HEK293 (cell line): ENCODE measurements at regions not wholly inside any gene's neighbourhood (a gene's known extent, or its start where the extent isn't known, plus 50 kb on each side); places are given as distances from the start of the nearest gene placed in this dataset.

Source experiments
- CTCF ChIP-seq: fragments of 450-650 bp; formaldehyde crosslinking; IDR thresholded peaks from 2 replicates; pipeline ENCODE4 v1.5.1; 2016; ENCODE audit warnings: missing biosample characterization, missing genetic modification characterization
- HOXD13 ChIP-seq: sonication (generic); formaldehyde crosslinking; IDR thresholded peaks from 2 replicates; pipeline ENCODE4 v1.8.0; 2022; ENCODE audit warnings: missing genetic modification reagents, borderline replicate concordance
- PRDM4 ChIP-seq: fragments of 450-650 bp; formaldehyde crosslinking; IDR thresholded peaks from 2 replicates; pipeline ENCODE4 v1.5.1; 2017; ENCODE audit warnings: missing biosample characterization, missing genetic modification characterization
- SETDB1 ChIP-seq: IDR thresholded peaks from one replicate; pipeline ENCODE4 v1.6.1; 2017; ENCODE audit warnings: mild to moderate bottlenecking, low read length, moderate library complexity, mixed read lengths; ENCODE audit not compliant: insufficient read length
- TRIM28 ChIP-seq: IDR thresholded peaks from 2 replicates; pipeline ENCODE4 v1.6.1; 2011; ENCODE audit warnings: low read length, control low read depth, borderline replicate concordance
- ZNF214 ChIP-seq: fragments of 450-650 bp; formaldehyde crosslinking; IDR thresholded peaks from 2 replicates; pipeline ENCODE4 v1.5.1; 2017; ENCODE audit warnings: missing biosample characterization, mild to moderate bottlenecking, missing genetic modification characterization, borderline replicate concordance
- ZNF37A ChIP-seq: fragments of 450-650 bp; IDR thresholded peaks from 2 replicates; pipeline ENCODE4 v1.5.1; 2018; ENCODE audit warnings: missing biosample characterization, missing genetic modification characterization
- ZNF501 ChIP-seq: fragments of 450-650 bp; formaldehyde crosslinking; IDR thresholded peaks from 2 replicates; pipeline ENCODE4 v1.5.1; 2016; ENCODE audit warnings: missing biosample characterization, missing genetic modification characterization
- ZNF610 ChIP-seq: fragments of 450-650 bp; formaldehyde crosslinking; IDR thresholded peaks from 2 replicates; pipeline ENCODE4 v1.5.1; 2016; ENCODE audit warnings: missing biosample characterization, missing genetic modification characterization, borderline replicate concordance
- ZNF645 ChIP-seq: fragments of 450-650 bp; formaldehyde crosslinking; IDR thresholded peaks from 2 replicates; pipeline ENCODE4; 2016; ENCODE audit warnings: missing biosample characterization, missing genetic modification characterization
- ZSCAN30 ChIP-seq: fragments of 450-650 bp; IDR thresholded peaks from 2 replicates; pipeline ENCODE4 v1.5.1; 2018; ENCODE audit warnings: missing biosample characterization, mild to moderate bottlenecking, missing genetic modification characterization, moderate library complexity

- TF ChIP-seq SETDB1 (no peak), ZNF501 (tag by site-specific recombination) (no peak), TRIM28 (no peak), ZNF645 (tag by site-specific recombination) (no peak), ZNF214 (no peak), CTCF (tag by site-specific recombination) (no peak), ZSCAN30 (tag by site-specific recombination) (no peak), PRDM4 (tag by site-specific recombination) (no peak), HOXD13 (CRISPR knock-in tag) (no peak), ZNF610 (no peak), ZNF37A (tag by site-specific recombination) (no peak)
Observed at GRCh38 chr6:55058682-55059081, 115.6 kb upstream of the HCRTR2 start.
